AG09319 (cell line): ENCODE measurements at regions not wholly inside any gene's neighbourhood (a gene's known extent, or its start where the extent isn't known, plus 50 kb on each side); places are given as distances from the start of the nearest gene placed in this dataset.
"Not testable (repeated sequence)": the region's sequence is repeated elsewhere in the genome, so short reads cannot be mapped to it uniquely, and the experiment has no call there.

Source experiments
- DNase-seq: peaks from one replicate; pipeline ENCODE4 v3.0.0-alpha.2; 2010; ENCODE audit warnings: low read depth; ENCODE audit errors: extremely low read depth
- CTCF ChIP-seq: IDR thresholded peaks from 2 replicates; pipeline ENCODE4 v1.5.1; 2011; ENCODE audit warnings: low read depth, mild to moderate bottlenecking, inconsistent platforms, low read length, moderate library complexity

GRCh38 chr1:227482023-227482299 lies 81.4 kb upstream of the ZNF678 start:
- TF ChIP-seq CTCF: no peak
- DNase-seq: no peak

- DNase-seq: not testable (repeated sequence)
Measured at GRCh38 chr1:227474072-227474471, 89.3 kb upstream of the ZNF678 start.

DNA sequence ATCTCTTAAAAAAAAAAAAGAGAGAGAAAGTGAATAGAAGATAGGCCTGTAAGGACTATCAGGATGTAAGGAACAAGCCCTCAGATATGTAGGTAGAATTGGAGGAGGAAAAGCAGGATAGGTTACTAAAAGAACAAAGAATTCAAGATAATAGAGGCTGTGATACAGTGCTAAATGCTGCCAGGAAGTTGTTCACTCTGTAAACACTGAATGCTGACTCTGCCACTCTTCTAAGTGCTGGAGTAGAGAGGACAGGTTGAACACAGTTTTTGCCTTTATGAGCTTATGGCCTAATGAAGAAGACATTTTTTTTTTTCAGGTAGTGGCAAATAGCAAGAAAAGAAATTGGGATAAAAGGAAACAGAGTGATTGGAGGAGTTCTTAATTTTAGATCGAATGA lies 90.6 kb upstream of the ZNF678 start:
- no peak for TF ChIP-seq CTCF
- no peak for DNase-seq

DNA sequence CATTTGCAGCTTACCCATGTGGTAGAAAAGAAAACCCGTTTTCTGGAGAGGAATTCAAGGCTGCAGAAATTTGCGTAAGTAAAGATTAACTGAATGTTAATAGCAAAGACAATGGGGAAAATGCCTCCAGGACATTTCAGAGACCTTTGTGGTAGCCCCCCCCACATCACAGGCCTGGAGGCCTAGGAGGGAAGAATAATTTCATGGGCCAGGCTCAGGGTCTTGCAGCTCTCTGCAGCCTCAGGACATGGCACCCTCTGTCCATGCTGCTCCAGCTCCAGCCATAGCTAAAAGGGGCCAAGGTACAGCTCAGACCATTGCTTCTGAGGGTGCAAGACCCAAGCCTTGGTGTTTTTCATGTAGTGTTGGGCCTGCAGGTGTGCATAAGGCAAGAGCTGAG lies 92.7 kb upstream of the ZNF678 start:
- TF ChIP-seq CTCF: no peak
- DNase-seq: no peak

- no peak for TF ChIP-seq CTCF
Measured at GRCh38 chr1:227469708-227470107, 93.6 kb upstream of the ZNF678 start.

GRCh38 chr1:227466039-227466645 lies 97.2 kb upstream of the ZNF678 start:
- no peak for DNase-seq
- no peak for TF ChIP-seq CTCF

More at GRCh38 chr1:227469708-227470107, 93.6 kb upstream of the ZNF678 start:
- no peak for DNase-seq

- TF ChIP-seq CTCF: no peak
- DNase-seq: no peak
Measured at GRCh38 chr1:227465256-227465655, 98.1 kb upstream of the ZNF678 start.

DNA sequence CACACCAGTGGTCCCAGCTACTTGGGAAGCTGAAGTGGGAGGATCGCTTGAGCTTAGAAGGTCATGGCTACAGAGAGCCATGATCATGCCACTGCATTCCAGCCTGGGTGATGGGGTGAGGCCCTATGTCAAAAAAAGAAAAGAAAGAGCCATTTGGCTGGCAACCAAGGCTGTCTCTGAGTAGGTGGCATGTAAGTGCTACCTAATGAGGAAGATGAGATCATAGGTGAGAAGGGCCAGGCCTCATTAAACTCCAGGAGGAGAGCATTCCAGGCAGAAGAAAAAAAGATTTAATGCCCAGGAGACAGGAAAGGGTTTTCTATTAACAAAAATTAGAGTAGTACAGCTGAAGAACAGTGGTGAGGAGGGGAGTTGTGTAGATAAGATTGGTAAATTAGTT lies 103.4 kb upstream of the ZNF678 start:
- no peak for TF ChIP-seq CTCF

More for the DNA sequence above, 103.4 kb upstream of the ZNF678 start:
- no peak for DNase-seq
